GM23248 (cell line): ENCODE measurements at regions not wholly inside any gene's neighbourhood (a gene's known extent, or its start where the extent isn't known, plus 50 kb on each side); places are given as distances from the start of the nearest gene placed in this dataset.

Source experiments
- EZH2 ChIP-seq: fragments of 200-600 bp; sonication (generic); IDR thresholded peaks from 2 replicates; pipeline ENCODE4 v1.6.1; 2018; ENCODE audit warnings: antibody characterized with exemption, mild to moderate bottlenecking; ENCODE audit not compliant: insufficient read depth, poor library complexity, severe bottlenecking
- EZH2phosphoT487 ChIP-seq: fragments of 200-600 bp; sonication (generic); IDR thresholded peaks from 2 replicates; pipeline ENCODE4 v1.6.1; 2018; ENCODE audit warnings: antibody characterized with exemption, moderate library complexity, mild to moderate bottlenecking, low read depth; ENCODE audit not compliant: insufficient read depth

GRCh38 chr5:39696672-39697398, 272.1 kb upstream of the DAB2 start:
- TF ChIP-seq EZH2 (no peak), EZH2phosphoT487 (no peak)
